PFSK-1 (cell line): ENCODE measurements at regions not wholly inside any gene's neighbourhood (a gene's known extent, or its start where the extent isn't known, plus 50 kb on each side); places are given as distances from the start of the nearest gene placed in this dataset.

ENCODE experiments used
- POLR2AphosphoS5 ChIP-seq: IDR thresholded peaks from 2 replicates; pipeline ENCODE4 v1.6.1; 2012; ENCODE audit warnings: low read depth, mild to moderate bottlenecking, control low read depth, low read length, moderate library complexity
- REST ChIP-seq, 2 experiments: IDR thresholded peaks; 2 replicates each; pipeline versions ENCODE4 v1.6.1 to v1.8.0; 2011 to 2012; ENCODE audit warnings: low read depth in 2 of 2, low read length in 2 of 2, control low read depth in 1 of 2, inconsistent platforms in 1 of 2, mild to moderate bottlenecking in 1 of 2, moderate library complexity in 1 of 2; ENCODE audit not compliant: insufficient read depth in 1 of 2
- TAF1 ChIP-seq: IDR thresholded peaks from 2 replicates; pipeline ENCODE4 v1.6.1; 2012; ENCODE audit warnings: low read length, control low read depth, borderline replicate concordance; ENCODE audit not compliant: insufficient read depth

- TF ChIP-seq POLR2AphosphoS5: no peak
- no peak for TF ChIP-seq TAF1
- TF ChIP-seq REST (IDR thresholded peaks at IDR 0.05; ENCODE audit: insufficient read depth in 1 of 2, low read depth in 2 of 2, low read length in 2 of 2): no peak
These were observed 299.8 kb upstream of the POM121L12 start for GRCh38 chr7:52735656-52736055.
